NT2/D1 (cell line): ENCODE measurements at regions not wholly inside any gene's neighbourhood (a gene's known extent, or its start where the extent isn't known, plus 50 kb on each side); places are given as distances from the start of the nearest gene placed in this dataset.

Experiments used
- DNase-seq: peaks from one replicate; pipeline ENCODE4 v3.0.0-alpha.2; 2011; ENCODE audit warnings: low read depth, low spot score
- H3K27me3 ChIP-seq: 2 replicates; pipeline ENCODE4 v1.6.0; 2011; ENCODE audit warnings: mild to moderate bottlenecking; ENCODE audit not compliant: insufficient read length, insufficient read depth
- H3K36me3 ChIP-seq: 2 replicates; pipeline ENCODE4 v1.6.1; 2011; ENCODE audit warnings: mild to moderate bottlenecking, low read length, mixed read lengths; ENCODE audit not compliant: insufficient read depth, insufficient read length
- H3K4me1 ChIP-seq: 2 replicates; pipeline ENCODE4 v1.5.1; 2011; ENCODE audit not compliant: insufficient read depth, insufficient read length
- H3K4me3 ChIP-seq: 2 replicates; pipeline ENCODE4 v1.5.1; 2011; ENCODE audit warnings: low read depth; ENCODE audit not compliant: insufficient read length
- H3K9ac ChIP-seq: 2 replicates; pipeline ENCODE4 v1.6.0; 2011; ENCODE audit warnings: low read depth; ENCODE audit not compliant: insufficient read length
- H3K9me3 ChIP-seq: 2 replicates; pipeline ENCODE4 v1.5.1; 2011; ENCODE audit warnings: mild to moderate bottlenecking, low read length; ENCODE audit not compliant: insufficient read depth
- SUZ12 ChIP-seq: IDR thresholded peaks from 2 replicates; pipeline ENCODE4 v1.6.1; 2011; ENCODE audit not compliant: insufficient read length, insufficient read depth; ENCODE audit errors: extremely low read depth
- YY1 ChIP-seq: IDR thresholded peaks from 2 replicates; pipeline ENCODE4 v1.6.1; 2011; ENCODE audit not compliant: insufficient read length, insufficient read depth
- ZNF274 ChIP-seq: IDR thresholded peaks from 2 replicates; pipeline ENCODE4 v1.6.1; 2011; ENCODE audit warnings: mild to moderate bottlenecking, low read depth, low read length

DNA sequence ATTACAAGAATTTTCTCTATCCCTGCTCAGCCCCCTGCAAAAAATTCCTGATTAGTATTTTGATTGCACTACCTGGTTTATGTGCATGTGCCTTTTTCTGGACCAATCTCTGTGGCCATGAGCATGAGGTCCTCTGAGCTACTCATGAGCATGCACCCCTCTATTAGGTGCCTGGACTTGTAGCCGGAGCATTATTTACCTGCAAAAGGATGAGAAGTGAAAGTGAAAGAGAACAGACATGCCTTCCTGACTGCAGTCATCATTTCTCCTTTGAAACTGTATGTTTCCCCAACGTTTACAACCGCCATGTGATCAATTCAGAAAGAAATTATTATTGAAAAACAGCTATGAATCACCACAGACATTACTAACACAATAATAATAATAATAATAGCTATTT is 1008.8 kb downstream of the ROBO2 start:
- Histone ChIP-seq H3K27me3 (no peaks in the 10 kb centered on the region), H3K4me3 (no peak overlapping the region), H3K4me1 (no peaks in the 10 kb centered on the region), H3K9me3 (no peaks in the 10 kb centered on the region), H3K9ac (no peak overlapping the region), H3K36me3 (no peaks in the 10 kb centered on the region)
- DNase-seq, result no peak
- TF ChIP-seq YY1, result no peak
- TF ChIP-seq SUZ12, result no peak
- no peak for TF ChIP-seq ZNF274

DNA sequence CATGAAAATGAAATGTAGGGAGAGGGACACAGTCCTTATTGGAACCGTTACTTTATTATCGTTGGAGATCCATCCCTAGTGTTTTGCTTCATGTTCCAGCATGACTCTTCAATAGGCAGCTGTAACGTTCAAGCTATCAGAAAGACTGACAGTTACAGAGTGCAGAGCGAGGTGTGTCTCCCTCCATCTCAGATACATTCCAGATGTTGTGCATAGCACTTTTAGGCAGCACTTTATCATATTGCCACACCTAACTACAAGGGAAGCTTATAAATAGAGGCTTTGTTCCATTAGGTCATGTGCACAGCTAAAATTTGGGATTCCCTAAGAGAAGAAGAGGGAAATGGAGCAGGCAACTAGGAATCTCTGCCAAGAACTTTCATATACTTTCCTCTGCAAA is 1009.6 kb downstream of the ROBO2 start:
- H3K36me3 ChIP-seq, result no peaks in the 10 kb centered on the region
- TF ChIP-seq YY1, result no peak
- no peak for TF ChIP-seq ZNF274
- no peak for TF ChIP-seq SUZ12
- H3K9me3 ChIP-seq, result no peaks in the 10 kb centered on the region
- no peak overlapping the region for H3K4me3 ChIP-seq
- H3K4me1 ChIP-seq, result no peaks in the 10 kb centered on the region
- DNase-seq, result no peak
- no peak overlapping the region for H3K9ac ChIP-seq
- no peaks in the 10 kb centered on the region for H3K27me3 ChIP-seq

DNA sequence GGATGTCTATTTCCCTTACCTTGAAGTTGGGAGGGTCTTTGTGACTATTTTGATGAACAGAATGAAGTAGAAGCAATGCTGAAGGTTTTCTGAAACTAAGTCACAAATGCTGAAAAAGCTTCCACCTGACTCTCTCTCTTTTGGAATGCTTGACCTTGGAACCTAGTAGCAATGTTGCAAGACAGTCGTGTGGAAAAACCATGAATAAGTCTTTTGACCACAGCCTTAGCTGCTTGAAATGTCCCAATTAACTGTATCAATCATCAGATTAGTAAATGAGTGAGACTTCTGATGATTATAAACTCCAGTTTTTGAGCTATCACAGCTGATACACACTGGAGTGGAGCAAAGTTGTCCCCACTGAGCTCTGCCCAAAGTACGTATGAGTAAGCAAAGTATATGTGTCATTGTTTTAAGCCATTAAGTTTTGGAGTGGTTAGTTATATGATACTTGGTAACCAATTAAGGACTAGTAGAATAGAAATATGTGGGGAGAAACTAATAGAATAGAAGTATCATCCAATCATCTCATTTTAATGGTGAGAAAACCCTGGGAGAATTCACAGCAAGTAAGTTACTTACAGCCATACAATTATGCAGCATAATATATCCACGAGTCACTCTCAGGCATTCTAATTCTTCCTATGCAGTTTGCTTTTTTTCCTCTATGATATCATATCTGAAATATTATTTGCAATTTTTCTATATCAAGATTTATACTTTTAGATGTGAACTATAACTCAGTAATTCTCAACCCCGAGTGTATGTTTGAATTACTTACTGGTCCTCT is 1010.6 kb downstream of the ROBO2 start:
- Histone ChIP-seq H3K9me3 (no peaks in the 10 kb centered on the region), H3K4me3 (no peak overlapping the region), H3K36me3 (no peaks in the 10 kb centered on the region), H3K4me1 (no peaks in the 10 kb centered on the region), H3K27me3 (no peaks in the 10 kb centered on the region), H3K9ac (no peak overlapping the region)
- TF ChIP-seq YY1, result no peak
- DNase-seq, result no peak

DNA sequence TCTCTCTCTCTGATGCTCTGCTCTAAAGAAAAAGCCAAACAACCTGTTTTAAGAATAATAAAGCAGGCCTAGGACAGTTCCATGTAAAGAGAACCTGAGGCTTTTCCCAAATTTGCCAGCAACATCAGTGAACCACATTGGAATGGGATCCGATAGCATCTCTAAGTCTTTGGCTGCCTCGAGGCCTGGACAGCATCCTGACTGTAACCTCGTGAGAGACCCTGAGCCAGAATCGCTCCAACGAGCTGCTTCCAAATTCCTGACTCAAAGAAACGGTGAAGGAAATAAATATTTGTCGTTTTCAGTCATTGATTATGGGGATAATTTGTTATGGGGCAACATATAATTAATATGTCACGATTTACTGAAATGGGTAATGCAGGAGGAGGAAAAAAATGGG is 1012.8 kb downstream of the ROBO2 start:
- Histone ChIP-seq H3K36me3 (no peaks in the 10 kb centered on the region), H3K9me3 (no peaks in the 10 kb centered on the region), H3K27me3 (no peaks in the 10 kb centered on the region), H3K4me3 (no peak overlapping the region), H3K9ac (no peak overlapping the region), H3K4me1 (no peaks in the 10 kb centered on the region)
- TF ChIP-seq YY1, result no peak
- TF ChIP-seq ZNF274, result no peak
- no peak for TF ChIP-seq SUZ12
- no peak for DNase-seq

DNA sequence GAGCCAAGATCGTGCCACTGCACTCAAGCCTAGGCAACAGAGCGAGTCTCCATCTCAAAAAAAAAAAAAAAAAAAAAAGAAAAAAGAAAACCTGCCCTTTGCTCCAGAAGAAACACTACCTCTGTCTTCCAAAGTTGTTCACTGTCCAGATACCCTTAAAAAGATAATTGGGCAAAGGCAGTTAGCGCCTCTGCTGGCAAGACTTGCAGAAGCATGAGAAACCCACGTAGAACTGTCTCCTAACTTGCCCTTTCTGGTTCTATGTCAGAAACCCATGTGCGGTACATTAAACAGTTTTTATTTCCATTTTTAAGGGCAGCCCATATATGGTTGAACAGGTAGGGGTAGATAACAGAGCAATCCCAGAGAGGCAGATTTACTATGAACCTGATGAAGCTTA is 1026.4 kb downstream of the ROBO2 start:
- Histone ChIP-seq H3K27me3 (no peaks in the 10 kb centered on the region), H3K36me3 (no peaks in the 10 kb centered on the region), H3K4me1 (no peaks in the 10 kb centered on the region), H3K9ac (no peak overlapping the region), H3K4me3 (no peak overlapping the region), H3K9me3 (no peaks in the 10 kb centered on the region)
- TF ChIP-seq ZNF274, result no peak
- no peak for TF ChIP-seq YY1
- no peak for TF ChIP-seq SUZ12
- DNase-seq, result no peak

DNA sequence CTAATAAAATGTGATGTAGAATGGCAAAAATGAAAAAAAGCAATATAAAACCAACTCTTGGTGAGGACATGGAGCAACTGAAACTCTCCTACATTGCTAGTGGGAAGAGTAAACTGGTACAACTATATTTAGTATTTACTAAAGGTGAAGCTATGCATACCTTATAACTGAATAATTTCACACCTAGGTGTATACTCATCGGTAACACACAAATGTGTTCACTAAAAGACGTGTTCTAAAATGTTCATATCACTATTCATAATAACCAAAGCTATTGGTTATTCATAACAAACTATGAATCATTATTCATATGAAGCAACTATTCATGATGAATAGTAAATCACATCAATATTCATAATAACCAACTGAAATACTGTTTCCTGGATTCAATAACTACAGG is 1030.3 kb downstream of the ROBO2 start:
- Histone ChIP-seq H3K36me3 (no peaks in the 10 kb centered on the region), H3K27me3 (no peaks in the 10 kb centered on the region), H3K9ac (no peak overlapping the region), H3K9me3 (no peaks in the 10 kb centered on the region), H3K4me3 (no peak overlapping the region), H3K4me1 (no peaks in the 10 kb centered on the region)
- no peak for TF ChIP-seq YY1
- TF ChIP-seq SUZ12, result no peak
- no peak for TF ChIP-seq ZNF274
- no peak for DNase-seq

DNA sequence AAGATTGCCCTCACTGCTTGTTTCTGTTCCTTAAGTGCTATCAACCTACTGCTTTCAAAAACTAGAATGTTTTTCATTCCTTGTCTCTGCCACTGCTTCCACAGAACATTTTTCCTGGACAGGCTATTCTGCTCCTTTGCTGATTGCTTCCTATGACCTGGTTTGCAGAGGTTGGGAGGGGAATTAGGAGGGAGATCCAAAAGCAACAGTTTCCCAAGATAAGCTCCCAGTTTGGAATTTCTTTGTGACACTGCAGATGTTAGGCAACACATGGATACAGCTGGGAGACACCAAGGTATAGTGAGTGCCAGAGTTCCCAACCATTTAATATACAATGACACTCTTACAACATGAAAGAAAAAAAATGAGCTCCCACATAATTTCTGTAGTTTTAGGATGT is 1036.5 kb downstream of the ROBO2 start:
- Histone ChIP-seq H3K36me3 (no peaks in the 10 kb centered on the region), H3K27me3 (no peaks in the 10 kb centered on the region), H3K4me1 (no peaks in the 10 kb centered on the region), H3K9ac (no peak overlapping the region), H3K4me3 (no peak overlapping the region), H3K9me3 (no peaks in the 10 kb centered on the region)
- TF ChIP-seq SUZ12, result no peak
- no peak for TF ChIP-seq YY1
- no peak for TF ChIP-seq ZNF274
- DNase-seq, result no peak

DNA sequence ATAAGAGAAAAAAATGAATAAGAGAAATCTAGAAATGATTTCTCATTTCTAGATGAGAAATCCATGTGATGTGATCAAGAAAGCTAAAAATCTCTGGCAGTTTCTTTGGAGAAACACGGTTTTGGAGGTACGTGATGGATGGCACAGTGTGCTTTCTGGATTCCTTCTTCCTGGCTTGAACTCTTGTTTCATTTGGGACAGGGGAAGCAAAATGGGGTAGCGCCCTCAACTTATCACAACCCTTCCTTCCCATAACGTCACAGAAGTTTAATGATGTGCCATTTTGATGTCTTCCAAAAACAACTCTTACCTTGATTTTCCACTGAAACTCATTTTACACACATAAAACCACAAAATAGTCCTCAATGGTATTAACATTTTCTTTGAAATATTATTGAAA is 1037.3 kb downstream of the ROBO2 start:
- Histone ChIP-seq H3K9me3 (no peaks in the 10 kb centered on the region), H3K36me3 (no peaks in the 10 kb centered on the region), H3K4me1 (no peaks in the 10 kb centered on the region), H3K4me3 (no peak overlapping the region), H3K27me3 (no peaks in the 10 kb centered on the region), H3K9ac (no peak overlapping the region)
- TF ChIP-seq YY1 (no peak), SUZ12 (no peak), ZNF274 (no peak)
- DNase-seq, result no peak
